Thoracic aorta (tissue), 2 donors: ENCODE measurements at regions not wholly inside any gene's neighbourhood (a gene's known extent, or its start where the extent isn't known, plus 50 kb on each side); places are given as distances from the start of the nearest gene placed in this dataset.

Experiments used
- ATAC-seq: fragments of 150-250 bp; one replicate; pipeline ENCODE4 v1.8.0; 2017; ENCODE audit warnings: low read depth; ENCODE audit not compliant: insufficient number of reproducible peaks, low FRiP score
- DNase-seq: peaks from one replicate; pipeline ENCODE4 v3.0.0-alpha.2; 2020; ENCODE audit warnings: low spot score
- H3K27ac ChIP-seq, 2 donors: fragments of 200-600 bp; sonication (generic); 1 replicate in 1 of 2; 2 replicates in 1 of 2; pipeline ENCODE4 v1.5.1; 2016; ENCODE audit warnings: mild to moderate bottlenecking in 2 of 2, moderate library complexity in 2 of 2
- H3K27me3 ChIP-seq: fragments of 200-600 bp; sonication (generic); replicated peaks from 2 replicates; pipeline ENCODE4 v1.6.0; 2016; ENCODE audit warnings: mild to moderate bottlenecking; ENCODE audit not compliant: insufficient read depth
- H3K36me3 ChIP-seq: fragments of 200-600 bp; sonication (generic); one replicate; pipeline ENCODE4 v1.5.1; 2016
- H3K4me1 ChIP-seq, 2 donors: fragments of 200-600 bp; sonication (generic); 1 replicate in 1 of 2; 2 replicates in 1 of 2; pipeline versions ENCODE4 v1.5.1 to v1.6.0; 2016; ENCODE audit warnings: low read depth in 2 of 2, mild to moderate bottlenecking in 1 of 2; ENCODE audit not compliant: control insufficient read depth in 1 of 2
- H3K4me3 ChIP-seq: fragments of 200-600 bp; sonication (generic); 2 replicates; pipeline ENCODE4 v1.5.1; 2016; ENCODE audit warnings: mild to moderate bottlenecking
- H3K9me3 ChIP-seq: fragments of 200-600 bp; sonication (generic); 2 replicates; pipeline ENCODE4 v1.5.1; 2016
- CTCF ChIP-seq: fragments of 200-600 bp; sonication (generic); IDR thresholded peaks from one replicate; pipeline ENCODE4 v1.5.1; 2019; ENCODE audit warnings: antibody characterized with exemption

GRCh38 chr16:8110572-8111514 is 479.5 kb downstream of the TMEM114 start:
- no peak for TF ChIP-seq CTCF
- Histone ChIP-seq H3K36me3 (no peaks in the 10 kb centered on the region), H3K27ac (no peak overlapping the region)

DNA sequence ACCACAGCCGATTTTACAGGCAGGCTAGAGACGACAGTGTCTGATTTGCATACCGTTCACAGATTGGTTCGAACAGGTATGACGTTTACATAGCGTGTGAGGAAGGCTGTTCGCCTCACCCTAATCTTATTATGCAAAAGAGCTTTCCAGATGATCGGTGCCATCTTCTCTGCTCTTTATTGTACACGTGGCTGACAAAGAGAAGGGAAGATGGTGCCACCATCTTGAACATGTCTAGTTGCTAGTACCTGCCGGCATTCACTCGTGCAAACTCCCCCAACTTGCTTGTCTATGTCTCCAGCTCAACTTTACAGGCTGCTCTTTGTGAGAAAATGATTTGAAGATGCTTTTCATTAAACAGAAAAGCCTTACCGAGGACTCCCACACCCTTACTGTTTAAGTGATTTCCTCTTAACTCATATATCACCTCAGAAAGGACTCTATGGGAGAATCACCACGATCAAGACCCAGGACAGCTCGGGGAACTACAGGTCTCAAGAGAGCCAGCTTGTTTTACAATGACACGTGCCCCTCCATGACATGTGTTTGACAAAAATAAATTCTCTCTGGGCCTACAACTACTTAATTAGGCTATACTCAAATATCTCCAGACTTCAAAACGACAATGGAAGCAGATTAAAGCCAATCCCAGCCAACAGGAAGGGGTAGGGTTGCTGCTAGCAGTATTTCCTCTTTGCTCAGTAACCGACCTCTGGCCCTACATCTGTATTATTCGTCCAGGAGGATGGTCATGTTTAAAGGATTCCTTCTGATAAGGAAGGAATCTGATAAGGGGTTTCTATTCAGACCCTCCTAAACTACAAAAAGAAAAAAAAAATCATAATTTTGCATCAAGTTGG is 480.6 kb downstream of the TMEM114 start:
- Histone ChIP-seq H3K4me1 (no peaks in the 10 kb centered on the region), H3K27me3 (no peaks in the 10 kb centered on the region), H3K27ac (no peak overlapping the region), H3K9me3 (no peaks in the 10 kb centered on the region), H3K36me3 (no peaks in the 10 kb centered on the region), H3K4me3 (no peak overlapping the region)
- TF ChIP-seq CTCF, result no peak
- ATAC-seq, result no peak
- no peak for DNase-seq

More at GRCh38 chr16:8110572-8111514, 479.5 kb downstream of the TMEM114 start:
- H3K9me3 ChIP-seq, result no peaks in the 10 kb centered on the region
- H3K4me3 ChIP-seq, result no peak overlapping the region
- H3K4me1 ChIP-seq, result no peaks in the 10 kb centered on the region
- H3K27me3 ChIP-seq, result no peaks in the 10 kb centered on the region
- DNase-seq (no peak), ATAC-seq (no peak)

GRCh38 chr16:8108991-8109509 is 481.3 kb downstream of the TMEM114 start:
- no peaks in the 10 kb centered on the region for H3K4me1 ChIP-seq
- H3K4me3 ChIP-seq, result no peak overlapping the region
- no peaks in the 10 kb centered on the region for H3K36me3 ChIP-seq
- no peak overlapping the region for H3K27ac ChIP-seq
- no peaks in the 10 kb centered on the region for H3K9me3 ChIP-seq
- DNase-seq (no peak), ATAC-seq (no peak)
- no peak for TF ChIP-seq CTCF
- H3K27me3 ChIP-seq, result no peaks in the 10 kb centered on the region

GRCh38 chr16:8107296-8107695 is 483.0 kb downstream of the TMEM114 start:
- ATAC-seq (no peak), DNase-seq (no peak)
- TF ChIP-seq CTCF, result no peak
- Histone ChIP-seq H3K9me3 (no peaks in the 10 kb centered on the region), H3K27ac (no peak overlapping the region), H3K27me3 (no peaks in the 10 kb centered on the region), H3K4me3 (no peak overlapping the region), H3K4me1 (no peaks in the 10 kb centered on the region), H3K36me3 (no peaks in the 10 kb centered on the region)
